Testis (tissue), 2 donors: ENCODE measurements at regions not wholly inside any gene's neighbourhood (a gene's known extent, or its start where the extent isn't known, plus 50 kb on each side); places are given as distances from the start of the nearest gene placed in this dataset.

Source experiments
- CTCF ChIP-seq, 3 experiments: fragments of 450-650 bp in 2 of 3; fragments of 200-600 bp in 1 of 3; sonication (generic) in 1 of 3; IDR thresholded peaks; one replicate each; pipeline ENCODE4 v1.5.1; 2016 to 2019; ENCODE audit warnings: antibody characterized with exemption in 3 of 3, mild to moderate bottlenecking in 2 of 3, moderate library complexity in 1 of 3
- POLR2A ChIP-seq: fragments of 450-650 bp; IDR thresholded peaks from one replicate; pipeline ENCODE4 v1.6.1; 2017; ENCODE audit warnings: antibody characterized with exemption, mild to moderate bottlenecking, moderate library complexity

- TF ChIP-seq CTCF (IDR thresholded peaks at IDR 0.05): no peak
- no peak for TF ChIP-seq POLR2A
These were observed 305.6 kb downstream of the NR2F1-AS1 start for GRCh38 chr5:93275376-93275775.
